22Rv1 (cell line): ENCODE measurements at regions not wholly inside any gene's neighbourhood (a gene's known extent, or its start where the extent isn't known, plus 50 kb on each side); places are given as distances from the start of the nearest gene placed in this dataset.
"Not testable (repeated sequence)": the region's sequence is repeated elsewhere in the genome, so short reads cannot be mapped to it uniquely, and the experiment has no call there.

ENCODE experiments used
- H3K27ac ChIP-seq: fragments of 450-650 bp; 2 replicates; pipeline ENCODE4 v1.5.1; 2017
- ZFX ChIP-seq: fragments of 450-650 bp; IDR thresholded peaks from 2 replicates; pipeline ENCODE4 v1.6.1; 2017; ENCODE audit warnings: antibody characterized with exemption, borderline replicate concordance
- TF ChIP-seq, protein P1 (sequence below): fragments of 450-650 bp; IDR thresholded peaks from 2 replicates; pipeline ENCODE4 v1.5.1; 2017; ENCODE audit warnings: mild to moderate bottlenecking

DNA sequence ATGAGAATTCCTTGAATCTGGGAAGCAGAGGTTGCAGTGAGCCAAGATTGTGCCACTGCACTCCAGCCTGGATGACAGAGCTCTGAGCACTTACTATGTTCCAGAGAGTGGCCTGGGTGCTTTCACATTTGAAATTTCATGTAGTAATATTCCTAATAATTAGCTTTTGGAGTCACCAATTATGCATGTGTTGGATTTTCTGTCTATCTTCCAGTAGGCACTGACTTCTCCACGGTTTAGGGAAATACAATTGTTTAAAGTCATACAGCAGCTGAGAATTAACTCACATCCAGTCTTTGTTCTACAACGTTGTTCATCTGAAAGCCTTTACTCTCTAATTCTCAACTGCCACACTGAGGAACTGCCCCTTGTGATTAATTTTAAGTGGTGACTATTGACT, 150.2 kb downstream of the CSNK2A3 start:
- no peak for TF ChIP-seq ZFX
- TF ChIP-seq, protein P1, sequence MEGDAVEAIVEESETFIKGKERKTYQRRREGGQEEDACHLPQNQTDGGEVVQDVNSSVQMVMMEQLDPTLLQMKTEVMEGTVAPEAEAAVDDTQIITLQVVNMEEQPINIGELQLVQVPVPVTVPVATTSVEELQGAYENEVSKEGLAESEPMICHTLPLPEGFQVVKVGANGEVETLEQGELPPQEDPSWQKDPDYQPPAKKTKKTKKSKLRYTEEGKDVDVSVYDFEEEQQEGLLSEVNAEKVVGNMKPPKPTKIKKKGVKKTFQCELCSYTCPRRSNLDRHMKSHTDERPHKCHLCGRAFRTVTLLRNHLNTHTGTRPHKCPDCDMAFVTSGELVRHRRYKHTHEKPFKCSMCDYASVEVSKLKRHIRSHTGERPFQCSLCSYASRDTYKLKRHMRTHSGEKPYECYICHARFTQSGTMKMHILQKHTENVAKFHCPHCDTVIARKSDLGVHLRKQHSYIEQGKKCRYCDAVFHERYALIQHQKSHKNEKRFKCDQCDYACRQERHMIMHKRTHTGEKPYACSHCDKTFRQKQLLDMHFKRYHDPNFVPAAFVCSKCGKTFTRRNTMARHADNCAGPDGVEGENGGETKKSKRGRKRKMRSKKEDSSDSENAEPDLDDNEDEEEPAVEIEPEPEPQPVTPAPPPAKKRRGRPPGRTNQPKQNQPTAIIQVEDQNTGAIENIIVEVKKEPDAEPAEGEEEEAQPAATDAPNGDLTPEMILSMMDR = no peak
- no peak overlapping the region for H3K27ac ChIP-seq

GRCh38 chr11:11201302-11201701, 151.7 kb downstream of the CSNK2A3 start:
- H3K27ac ChIP-seq = not testable (repeated sequence)

DNA sequence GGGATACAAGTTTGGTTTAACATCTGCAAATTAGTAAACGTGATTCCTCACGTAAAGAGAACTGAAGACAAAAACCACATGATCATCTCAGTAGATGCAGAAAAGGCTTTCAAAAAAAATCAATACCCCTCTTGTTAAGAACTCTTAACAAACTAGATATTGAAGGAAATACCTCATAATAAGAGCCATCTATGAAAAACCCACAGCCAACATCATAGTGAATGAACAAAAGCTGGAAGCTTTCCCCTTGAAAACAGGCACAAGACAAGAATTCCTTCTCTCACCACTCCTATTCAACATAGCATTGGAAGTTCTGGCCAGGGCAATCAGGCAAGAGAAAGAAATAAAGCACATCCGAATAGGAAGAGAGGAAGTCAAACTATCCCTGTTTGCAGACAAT, 160.5 kb downstream of the CSNK2A3 start:
- H3K27ac ChIP-seq = no peak overlapping the region
- TF ChIP-seq ZFX = no peak
- TF ChIP-seq, protein P1 = no peak

DNA sequence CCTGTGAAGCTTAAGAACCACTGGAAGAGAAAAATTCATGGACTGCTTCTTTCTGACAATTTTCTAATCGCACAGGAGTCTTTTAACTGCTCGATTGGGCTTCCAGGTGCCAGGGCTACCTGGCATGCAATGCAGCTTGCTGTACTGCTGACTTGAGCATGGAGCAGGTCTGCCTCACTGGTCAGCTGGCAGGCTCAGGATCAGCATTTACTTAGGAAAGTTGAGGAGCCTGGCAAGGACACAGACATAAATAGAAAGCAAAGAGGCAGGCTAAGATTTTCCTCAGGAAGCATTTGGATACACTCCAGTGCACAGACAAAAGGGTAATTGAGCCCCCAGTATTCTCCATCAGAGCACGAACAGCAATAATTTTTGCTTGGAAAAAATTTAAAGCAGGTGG, 163.5 kb downstream of the CSNK2A3 start:
- TF ChIP-seq, protein P1 = no peak
- TF ChIP-seq ZFX = no peak
- no peak overlapping the region for H3K27ac ChIP-seq

DNA sequence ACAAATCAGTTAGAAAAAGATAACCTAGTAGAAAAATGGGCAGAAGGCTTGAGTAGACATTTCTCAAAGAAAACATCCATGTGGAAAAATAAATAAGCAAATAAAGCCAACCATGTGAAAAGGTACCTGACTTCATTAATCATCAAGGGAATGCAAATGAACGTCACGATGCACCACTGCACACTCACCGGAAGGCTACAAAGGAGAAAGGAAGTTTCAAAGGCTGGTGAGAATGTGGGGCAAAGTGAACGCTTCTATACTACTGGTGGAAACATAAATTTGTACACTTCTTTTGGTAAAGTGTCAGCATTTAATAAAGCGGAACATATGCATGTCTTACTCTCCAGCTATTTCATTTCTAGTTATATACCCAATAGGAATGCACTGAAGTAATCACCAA, 166.8 kb downstream of the CSNK2A3 start:
- no peak for TF ChIP-seq ZFX
- TF ChIP-seq, protein P1 = no peak
- H3K27ac ChIP-seq = no peak overlapping the region

DNA sequence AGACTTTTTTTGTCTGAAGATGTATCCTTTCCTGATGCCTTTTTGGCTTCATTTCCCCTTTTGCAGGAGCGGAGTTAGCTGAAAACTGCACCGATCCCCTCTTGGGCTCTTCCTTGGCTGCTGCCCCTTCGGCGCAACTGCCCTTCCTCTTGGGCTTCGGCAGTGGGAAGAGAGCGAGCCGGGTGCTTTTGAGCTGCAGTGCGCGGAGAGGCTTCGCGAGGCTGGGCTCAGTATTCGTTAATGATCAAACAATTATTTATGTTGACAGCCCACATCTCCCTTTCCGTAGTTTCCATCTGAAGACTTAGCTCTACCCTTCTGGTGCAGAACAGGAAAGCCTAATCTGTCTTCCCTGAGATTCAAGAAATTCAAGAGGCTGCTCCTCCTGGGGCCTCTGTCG, 170.8 kb downstream of the CSNK2A3 start:
- H3K27ac ChIP-seq = no peak overlapping the region
- no peak for TF ChIP-seq ZFX
- TF ChIP-seq, protein P1 = no peak

GRCh38 chr11:11178671-11179638, 174.1 kb downstream of the CSNK2A3 start:
- H3K27ac ChIP-seq = no peak overlapping the region
- TF ChIP-seq ZFX = no peak
- TF ChIP-seq, protein P1 = no peak
